HG02759 (cell line): ENCODE measurements at regions not wholly inside any gene's neighbourhood (a gene's known extent, or its start where the extent isn't known, plus 50 kb on each side); places are given as distances from the start of the nearest gene placed in this dataset.

Experiments used
- ATAC-seq: cut with Tn5 transposase; IDR thresholded peaks from one replicate; pipeline ENCODE4 v1.9.1; 2021; ENCODE audit warnings: mild to moderate bottlenecking, moderate library complexity; ENCODE audit not compliant: unreplicated experiment

DNA sequence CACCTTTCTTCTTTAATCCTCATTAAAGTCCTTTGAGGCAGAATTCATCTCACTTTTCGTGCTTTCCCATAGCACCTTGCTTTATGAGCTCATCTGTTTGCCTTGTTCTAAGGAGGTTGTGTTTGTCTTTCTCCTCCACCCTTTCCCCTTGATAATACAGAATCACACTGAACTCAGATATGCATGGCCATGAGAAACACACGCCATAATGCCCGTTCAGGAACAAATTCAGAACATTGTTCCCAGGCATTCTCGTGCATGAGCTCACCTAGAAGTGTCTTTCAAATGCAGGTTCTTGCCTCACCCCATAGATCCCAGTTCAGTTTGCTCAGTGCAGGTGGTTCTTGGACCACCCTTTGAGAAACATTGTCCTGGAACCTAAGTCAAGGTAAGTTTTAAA lies 71.1 kb downstream of the TMEM114 start:
- ATAC-seq, result no peak

DNA sequence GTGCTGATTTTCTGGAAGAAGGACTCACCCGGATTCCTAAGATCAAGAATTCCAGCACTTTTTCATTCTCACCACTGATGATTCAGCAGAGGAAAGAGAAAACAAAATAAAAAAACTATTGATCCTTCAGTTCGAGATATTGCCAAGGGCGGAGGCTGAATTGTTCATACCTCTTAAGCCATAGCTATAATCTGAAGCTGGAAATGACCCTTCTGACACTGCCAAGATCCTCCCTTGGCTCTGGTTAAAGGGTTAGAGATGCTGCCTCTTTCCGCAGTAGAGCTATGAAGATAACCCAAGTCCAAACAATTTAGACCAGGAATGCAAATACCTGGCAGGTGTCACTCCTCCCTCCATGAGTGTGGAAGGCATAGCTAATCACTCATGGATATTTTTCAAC lies 73.0 kb downstream of the TMEM114 start:
- no peak for ATAC-seq

DNA sequence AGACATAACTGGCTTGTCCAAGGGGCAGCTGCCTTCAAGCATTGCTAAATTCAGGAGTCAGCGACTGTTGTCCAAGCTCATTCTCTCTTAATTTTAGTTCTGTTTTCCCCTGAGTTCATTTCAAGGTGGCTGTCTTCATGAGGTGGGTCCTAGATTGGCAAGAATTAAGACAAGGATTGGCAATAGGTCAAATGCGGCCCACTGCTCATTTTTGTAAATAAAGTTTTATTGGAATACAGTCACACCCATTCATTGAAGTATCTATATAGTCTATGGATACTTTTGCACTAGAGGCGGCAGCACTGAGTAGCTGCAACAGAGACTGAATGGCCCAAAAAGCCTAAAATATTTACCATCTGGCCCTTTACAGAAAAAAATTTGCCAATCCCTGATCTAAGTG lies 73.8 kb downstream of the TMEM114 start:
- no peak for ATAC-seq

DNA sequence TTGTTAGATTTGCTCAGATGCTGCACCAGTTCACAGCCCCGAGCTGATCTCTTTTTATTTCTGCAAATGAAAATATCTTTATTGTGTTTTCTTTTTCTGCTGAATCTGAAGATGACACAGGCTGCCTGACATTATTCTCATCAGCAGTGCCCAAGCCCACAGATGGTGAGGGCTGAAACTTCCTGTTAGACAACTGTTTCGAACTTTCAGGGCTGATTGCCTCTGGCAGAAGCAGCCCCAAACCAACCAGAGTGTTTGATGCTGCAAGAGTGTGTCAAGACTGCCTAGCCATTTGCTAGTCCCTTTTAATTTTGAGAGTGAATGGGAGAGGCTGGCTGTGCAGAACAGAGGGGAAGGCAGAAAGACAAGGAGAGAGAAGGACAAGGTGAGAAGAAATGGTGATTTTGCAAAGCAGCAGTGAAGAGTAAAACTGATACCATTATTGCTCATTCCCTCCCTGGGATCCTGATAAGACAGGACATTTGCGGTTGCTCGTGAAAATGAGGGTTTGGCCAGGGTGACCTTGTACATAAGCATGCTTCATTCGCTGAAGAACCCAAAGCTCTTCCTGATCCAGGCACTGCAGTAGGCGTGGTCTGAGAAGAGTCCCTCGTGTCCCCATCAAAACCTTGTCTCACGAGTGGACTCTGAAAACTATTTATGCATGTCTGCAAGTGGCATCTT lies 77.2 kb downstream of the TMEM114 start:
- ATAC-seq, result no peak

DNA sequence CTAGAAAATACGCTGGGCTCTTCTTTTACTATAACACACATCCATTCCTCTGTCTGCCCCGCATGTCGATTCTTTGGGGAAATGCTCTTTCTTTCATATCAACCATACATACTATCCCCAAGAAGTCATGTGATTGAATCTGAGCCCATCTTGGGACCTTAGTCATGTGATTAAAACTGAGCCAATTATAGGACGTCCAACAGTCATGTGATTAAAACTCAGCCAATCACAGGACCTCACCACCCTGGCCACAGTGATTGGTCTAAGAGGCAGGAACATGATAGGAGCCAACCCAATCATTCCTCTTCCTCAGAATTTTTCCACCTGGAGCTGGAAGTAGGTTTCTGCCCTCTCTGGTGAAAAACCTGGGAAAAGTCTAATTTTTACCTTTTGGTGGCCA lies 78.8 kb downstream of the TMEM114 start:
- no peak for ATAC-seq

DNA sequence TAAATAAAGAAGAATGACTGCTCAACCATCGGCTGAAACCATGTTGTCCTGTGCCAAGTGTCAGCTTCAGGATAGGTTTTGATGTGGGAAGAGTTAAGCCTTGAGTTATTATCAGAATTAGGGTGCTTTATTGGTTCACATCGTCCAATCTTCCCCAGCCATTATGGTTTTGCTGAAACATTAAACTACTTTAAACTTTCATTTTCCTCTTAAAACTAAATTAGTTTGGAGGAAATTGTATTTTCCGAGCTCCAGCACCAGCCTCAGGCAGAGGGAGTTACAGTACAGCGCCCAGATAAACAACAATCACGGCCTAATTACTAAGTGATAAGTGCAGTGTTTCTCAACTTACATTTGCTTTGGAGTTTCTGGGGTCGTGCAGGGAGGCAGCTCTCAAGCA lies 80.2 kb downstream of the TMEM114 start:
- no peak for ATAC-seq

DNA sequence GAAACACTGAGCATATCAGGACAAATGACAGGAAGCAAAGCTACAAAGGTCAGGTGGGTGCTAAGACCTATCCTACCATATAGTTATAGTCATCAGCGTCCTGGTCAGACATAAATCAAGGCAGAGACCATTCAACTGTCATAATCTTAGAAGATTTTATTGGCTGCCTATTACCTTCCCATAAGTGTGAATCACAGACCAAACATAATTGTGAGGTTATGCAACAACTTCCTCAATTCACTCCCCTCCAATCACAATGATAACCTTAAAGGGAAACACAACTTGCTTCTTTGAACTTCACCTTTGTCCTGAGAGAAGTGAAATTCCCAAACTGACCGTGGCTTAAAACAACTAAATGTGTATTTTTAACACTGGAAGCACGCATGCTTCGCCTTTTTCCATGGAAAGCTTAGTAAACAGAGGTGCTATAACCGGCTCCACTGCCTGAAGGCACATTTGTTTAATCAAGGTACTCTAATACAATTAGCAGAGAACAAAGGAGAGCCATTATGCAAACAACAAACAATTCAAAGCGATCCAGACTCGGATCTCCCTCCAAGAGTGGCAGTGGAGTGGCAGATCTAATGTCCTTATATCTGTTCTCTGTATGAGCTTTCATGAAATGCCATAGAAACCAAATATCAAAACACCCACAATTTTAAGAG lies 84.9 kb downstream of the TMEM114 start:
- no peak for ATAC-seq

DNA sequence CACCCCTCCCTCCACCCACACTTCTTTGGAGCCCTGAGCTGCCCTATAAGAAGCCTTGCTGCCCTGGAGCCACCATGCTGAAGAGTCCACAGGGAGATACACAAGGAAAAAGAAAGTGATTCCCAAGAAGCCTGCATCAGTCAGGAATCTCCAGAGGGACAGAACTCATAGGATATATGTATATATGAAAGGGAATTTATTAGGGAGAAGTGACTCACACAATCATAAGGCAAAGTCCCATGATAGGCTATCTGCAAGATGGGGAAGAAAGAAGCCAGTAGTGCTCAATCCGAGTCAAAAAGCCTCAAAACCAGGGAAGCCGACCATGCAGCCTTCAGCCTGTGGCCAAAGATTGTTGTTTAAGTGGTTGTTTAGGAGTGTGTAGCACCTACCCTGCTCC lies 87.9 kb downstream of the TMEM114 start:
- ATAC-seq, result no peak

DNA sequence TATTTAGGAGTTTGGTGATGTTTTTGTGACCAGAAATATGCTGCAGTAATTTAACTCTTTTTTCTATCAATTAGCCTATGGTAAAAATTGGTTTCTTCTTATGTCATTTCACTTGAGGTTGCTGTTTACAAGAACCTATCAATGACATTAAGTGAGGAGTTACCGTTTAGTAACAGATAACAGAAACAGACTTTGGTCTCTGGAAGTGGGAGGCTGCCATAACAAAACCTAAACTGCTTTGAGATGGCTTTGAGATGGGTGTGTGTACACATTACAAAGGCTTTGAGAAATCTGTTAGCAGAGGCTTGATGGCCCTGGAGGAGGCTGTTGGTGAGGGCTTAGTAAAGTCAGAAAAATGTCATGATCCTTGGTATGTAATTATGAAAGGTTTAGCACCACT lies 90.0 kb downstream of the TMEM114 start:
- ATAC-seq, result no peak

DNA sequence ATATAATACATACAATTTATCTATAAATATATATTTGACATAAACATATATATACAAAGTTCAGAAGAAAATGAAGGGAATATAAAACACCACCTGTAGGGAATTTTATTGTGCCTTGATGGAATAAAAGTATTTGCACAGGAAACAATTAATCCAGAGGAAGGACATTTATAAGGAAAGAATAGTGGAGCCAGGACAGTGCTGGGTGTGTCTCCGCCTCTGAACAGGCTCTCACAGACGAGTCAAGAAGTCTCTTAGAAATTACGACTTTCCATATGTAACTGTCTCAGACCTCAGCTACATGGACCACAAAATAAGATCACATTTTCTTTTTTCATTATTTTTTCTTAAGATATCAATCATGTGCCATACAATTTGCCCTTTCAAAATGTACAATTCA lies 93.9 kb downstream of the TMEM114 start:
- no peak for ATAC-seq

DNA sequence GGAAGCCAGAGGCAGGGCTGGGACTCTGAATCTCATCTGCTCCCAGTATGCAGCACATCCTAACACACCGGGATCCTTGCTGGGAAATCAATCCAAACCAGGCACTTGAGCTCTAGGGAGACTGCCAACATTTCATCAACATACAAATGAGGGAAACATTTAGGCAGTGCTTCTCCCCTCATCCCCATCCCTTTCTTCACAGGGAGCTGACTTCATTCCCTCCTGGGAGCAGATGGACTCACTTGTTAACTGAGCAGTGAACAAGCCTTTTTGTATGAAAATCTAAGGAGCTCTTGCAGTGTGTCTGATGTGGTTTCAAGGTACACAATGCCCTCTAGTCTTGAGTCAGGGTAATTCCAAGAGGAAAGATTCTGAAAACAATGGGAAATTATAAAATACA lies 96.3 kb downstream of the TMEM114 start:
- ATAC-seq, result no peak

DNA sequence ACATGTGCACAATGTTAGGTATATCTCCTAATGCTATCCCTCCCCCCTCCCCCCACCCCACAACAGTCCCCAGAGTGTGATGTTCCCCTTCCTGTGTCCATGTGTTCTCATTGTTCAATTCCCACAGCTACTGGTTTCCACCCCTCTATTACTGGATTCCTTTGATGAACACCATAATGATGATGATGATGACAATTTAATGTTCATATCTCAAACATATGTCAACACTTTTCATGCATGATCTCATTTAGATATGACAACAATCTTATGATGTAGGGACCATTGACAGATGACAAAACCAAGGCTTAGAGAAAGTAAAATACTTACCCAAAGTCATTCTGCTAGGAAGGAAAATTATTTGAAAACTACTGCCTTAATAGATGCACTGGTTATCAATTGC lies 97.6 kb downstream of the TMEM114 start:
- no peak for ATAC-seq

DNA sequence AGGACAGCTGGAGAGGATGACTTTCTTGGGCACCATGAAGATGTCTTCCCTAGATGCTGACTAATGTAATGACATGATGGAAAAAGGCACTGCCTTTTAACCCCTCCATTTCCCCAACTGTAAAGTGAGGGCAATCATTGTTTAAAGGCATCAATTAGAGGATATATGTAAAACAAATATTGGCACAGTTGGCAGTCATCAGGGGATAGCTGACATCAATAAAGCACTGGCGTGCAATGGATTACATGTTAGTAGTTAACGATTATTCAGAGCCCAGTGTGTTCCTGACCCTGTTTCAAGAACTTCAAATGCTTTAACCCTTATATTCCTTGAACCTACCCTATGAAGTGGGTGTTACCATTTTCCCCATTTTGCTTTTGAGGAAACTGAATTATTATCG lies 100.7 kb downstream of the TMEM114 start:
- no peak for ATAC-seq

DNA sequence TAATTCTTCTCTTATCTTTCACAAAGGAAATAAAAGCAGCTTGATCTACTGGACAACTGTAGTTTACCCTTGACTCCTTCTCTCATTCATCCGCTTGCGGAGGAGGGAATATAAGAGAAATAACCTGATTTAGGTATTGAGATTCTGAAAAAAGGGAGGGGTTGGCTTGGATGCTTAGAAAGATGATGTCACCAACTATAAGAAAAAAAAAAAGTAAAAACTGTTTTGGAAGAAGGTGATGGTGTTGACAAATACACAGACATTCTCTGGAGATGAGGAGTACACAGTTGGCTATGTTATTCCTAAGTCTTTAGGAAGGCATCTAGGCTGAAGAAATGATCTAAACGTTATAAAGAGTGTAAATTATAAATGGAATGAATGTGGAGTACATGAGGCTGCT lies 103.3 kb downstream of the TMEM114 start:
- no peak for ATAC-seq

DNA sequence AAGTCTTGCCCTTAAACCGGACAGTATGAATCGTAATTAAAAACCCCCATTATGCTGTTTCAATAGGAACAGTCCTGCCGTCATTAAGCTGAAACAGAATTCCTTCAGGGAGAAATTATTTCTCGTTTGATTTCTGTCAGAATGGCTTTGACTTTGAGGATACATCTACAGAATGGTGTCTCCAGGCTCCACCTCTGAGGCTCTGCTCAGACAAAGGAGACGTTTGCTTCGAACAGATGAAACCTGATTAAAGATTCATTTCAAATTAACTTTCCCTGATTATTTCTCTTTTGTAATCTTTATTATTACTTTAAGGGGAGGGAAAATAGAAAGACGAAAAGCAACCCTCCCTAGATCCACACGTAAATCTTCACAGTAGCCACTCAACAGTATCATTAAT lies 106.9 kb downstream of the TMEM114 start:
- no peak for ATAC-seq

DNA sequence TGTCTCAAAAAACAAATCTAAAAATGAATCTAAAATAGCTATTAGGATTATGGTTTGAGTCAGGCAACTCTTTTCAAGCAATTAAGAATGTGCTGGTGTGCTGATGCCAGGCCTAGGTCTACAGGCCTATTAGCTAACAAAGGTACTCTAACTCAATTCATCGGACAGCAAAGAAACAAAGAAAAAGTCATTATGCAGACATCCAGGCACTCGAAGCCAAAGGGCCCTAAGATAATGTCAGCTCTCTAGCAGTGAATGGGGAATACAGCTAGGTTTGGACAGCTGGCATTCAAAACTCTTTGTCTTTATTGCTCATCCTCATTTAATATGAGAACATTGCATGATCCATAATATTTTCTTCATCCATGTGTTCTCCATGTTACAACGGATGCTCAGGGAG lies 108.5 kb downstream of the TMEM114 start:
- ATAC-seq, result no peak

DNA sequence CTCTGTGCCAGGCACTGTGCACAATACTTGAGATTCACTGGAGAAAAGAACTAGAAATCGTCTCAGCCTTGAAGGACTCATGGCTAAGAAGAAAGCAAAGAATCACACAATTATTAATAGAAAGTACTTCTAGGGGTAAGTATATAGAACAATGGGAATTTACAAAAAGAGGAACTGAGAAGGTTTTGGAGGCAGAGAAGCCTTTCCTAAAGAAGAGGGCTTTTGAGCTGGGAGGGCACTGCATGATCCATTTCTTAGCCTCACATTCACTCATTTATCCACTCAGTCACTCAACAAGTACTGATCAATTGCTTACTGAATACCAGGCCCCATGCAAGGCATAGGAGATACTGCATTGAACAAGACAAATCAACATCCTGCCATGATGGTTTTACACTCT lies 113.5 kb downstream of the TMEM114 start:
- ATAC-seq, result no peak

DNA sequence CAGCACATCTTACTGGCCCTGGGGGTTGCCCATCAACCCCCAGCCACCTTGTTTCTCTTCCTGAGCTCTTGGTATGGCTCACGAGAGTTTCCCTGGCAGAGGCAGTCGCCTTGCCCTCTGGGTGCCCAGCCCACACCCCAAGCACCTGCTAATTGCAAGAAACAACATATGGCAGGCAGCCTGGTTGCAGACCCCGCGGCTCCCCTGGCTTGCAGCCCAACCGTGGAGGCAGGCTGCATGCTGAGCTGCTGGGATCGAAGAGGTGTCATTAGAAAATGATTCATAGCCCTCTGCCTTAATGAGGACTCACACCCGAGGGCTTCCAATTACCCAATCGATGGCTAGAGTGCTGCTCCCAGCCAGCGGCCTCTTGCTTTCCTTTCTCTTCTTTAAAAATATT lies 115.7 kb downstream of the TMEM114 start:
- ATAC-seq, result no peak

DNA sequence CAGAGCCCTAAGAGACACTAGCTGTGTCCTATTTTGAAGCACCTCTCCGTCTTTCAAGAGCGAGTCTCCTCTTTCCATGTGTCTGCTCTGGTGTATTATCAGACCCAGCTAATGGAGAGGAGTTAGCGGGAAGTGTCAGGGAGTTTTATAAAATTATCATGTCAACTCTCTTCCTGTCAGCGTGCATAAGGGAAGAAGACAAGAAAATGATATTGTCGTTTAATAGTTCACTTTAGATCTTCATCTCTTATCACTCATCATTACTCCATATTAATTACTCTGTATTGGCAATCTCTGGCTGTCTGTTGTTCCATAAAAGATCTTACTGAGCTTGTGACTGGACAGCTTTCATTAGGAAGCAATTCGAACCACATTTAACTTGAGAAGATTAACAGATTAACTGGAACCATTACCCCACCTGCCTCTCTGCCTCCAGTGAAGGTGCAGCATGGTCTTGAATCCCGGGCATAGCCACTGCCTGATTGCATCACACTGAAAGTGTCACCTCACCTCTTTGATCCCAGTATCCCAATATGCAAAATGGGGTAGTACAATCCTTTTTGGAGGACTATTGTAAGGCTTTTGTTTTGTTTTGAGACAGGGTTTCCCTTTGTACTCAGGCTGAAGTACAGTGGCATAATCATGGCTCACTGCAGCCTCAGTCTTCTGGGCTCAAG lies 121.1 kb downstream of the TMEM114 start:
- ATAC-seq, result no peak

DNA sequence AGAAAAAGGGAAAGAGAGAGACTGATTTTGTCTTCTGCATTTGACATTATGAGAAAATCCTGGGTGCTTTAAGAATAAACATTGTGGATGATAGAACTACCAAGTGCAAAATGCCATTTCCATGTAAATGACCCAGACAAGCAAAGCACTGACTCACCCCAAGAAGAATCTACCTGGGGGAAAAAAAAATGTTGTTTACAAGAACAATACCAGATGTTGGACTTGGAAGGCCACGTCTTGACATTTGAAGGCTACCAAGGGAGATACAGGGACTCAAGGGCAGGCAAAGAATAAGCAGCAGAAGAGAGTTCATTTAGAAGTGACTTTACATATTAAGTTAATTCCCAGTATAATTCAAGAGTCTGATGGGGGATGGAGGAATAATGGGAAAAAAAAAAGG lies 125.3 kb downstream of the TMEM114 start:
- no peak for ATAC-seq

DNA sequence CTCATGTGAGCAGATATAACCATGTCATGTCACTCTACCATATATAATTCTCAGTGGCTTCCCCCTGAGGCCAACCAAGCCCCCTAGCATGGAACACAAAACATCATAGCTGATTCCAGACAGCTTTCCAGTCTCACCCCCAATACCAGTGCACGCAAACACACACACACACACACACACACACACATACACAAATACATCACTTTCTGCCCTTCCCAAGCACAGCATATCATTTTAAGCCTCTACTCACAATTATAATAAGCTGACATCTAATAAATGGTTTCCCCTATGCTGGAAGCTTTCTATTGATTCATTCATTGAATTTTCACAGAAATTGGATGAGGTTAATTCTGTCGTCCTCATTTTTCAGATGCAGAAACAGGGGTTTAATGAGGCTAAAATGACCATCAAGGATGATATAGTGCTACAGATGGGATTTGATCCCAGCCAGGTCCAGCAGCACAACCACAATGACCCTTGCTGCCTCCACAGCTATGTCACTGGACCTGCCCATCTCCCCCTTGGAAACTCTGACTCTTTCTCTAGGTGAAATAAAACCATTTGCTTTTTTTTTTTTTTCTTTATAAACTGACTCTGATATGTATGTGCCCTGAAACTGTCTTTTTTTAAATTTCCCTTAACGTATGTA lies 131.1 kb downstream of the TMEM114 start:
- ATAC-seq, result no peak

DNA sequence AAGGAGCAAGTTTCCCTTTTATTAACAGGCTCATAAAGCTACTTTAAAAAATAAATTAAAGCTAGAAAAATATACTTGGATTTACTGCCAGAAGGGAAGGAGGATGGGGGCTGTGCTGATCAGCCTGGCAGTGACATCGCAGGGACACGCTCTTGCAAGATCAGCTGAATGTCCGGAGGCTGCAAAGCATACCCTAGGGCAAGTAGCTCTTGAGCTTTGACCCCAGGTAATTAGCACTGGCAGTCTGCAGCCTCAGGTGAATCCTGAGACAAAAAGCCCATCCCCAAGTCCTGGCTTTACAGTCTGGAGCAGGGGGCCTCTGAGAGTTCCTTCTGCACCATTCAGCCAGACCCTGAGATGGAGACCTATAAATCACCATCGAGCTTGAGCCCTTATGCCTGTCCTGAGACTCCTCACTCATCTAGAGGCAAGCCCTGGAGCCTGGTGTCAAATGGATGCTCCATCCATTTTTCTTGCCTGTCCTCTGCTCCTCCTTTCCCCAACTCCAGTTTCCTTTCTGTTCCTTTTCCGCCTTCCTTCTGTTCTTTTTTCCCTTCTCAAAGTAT lies 131.7 kb downstream of the TMEM114 start:
- ATAC-seq, result no peak
